ENCODE measurements at regions not wholly inside any gene's neighbourhood (a gene's known extent, or its start where the extent isn't known, plus 50 kb on each side); places are given as distances from the start of the nearest gene placed in this dataset.

- DNase-seq (ENCODE audit: low spot score): no peak
These were observed 308.6 kb upstream of the GIMD1 start for GRCh38 chr4:106677213-106677612.

DNA sequence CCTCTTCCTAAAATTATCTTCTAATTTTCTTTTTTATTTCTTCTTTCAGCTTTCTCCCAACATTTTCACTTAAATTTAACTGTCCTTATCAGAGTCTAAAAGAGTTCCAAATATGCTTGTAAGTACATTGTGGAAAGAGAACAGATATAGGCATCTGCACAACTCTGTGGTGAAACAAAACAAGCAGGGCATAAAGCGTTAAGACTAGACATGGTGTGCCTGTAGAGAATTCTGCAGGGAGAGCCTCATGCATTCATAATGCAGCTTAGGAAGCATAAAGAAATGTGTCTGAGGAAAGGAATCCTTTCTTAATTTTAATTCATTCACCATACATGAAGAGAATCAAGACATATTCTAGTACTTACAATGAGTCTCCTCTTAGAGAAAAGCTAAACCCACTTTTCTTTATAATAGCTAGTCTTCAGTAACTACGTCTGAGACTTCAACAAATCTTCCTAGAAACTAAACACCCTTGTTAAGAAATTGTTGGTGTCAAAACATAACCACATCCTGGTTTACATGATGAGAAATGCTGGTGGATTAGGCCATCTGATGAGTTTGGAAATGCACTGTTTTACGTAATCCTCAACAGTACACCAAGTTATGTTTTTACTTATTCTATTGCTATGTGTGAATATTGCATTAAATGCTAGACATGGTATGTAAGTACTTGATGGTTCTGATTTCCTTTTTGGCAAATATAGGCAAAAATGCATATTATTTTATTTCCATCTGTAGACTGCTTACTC, 307.8 kb upstream of the GIMD1 start:
- no peak for DNase-seq (ENCODE audit: low spot score)

GRCh38 chr4:106671716-106672115, 303.1 kb upstream of the GIMD1 start:
- no peak for DNase-seq (ENCODE audit: low spot score)

DNA sequence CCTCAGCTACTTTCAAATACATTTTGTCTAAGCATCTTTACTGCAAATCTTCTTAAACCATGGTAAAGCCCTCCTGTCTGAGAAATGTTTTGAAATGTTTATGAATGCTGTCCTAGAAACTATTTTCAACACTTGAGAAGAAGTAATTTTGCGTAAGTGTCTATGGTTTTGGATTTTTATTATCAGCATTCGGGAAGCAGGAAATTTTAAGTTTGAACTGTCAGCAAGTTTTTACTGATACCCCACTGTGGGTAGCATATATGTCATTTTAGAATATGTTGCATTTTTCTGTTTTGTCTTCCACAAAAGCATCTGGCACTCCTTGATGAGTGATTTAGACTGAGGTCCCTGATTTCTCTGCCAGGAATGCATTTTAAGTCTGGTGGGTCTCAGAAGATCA, 302.4 kb upstream of the GIMD1 start:
- DNase-seq (ENCODE audit: low spot score): no peak

DNA sequence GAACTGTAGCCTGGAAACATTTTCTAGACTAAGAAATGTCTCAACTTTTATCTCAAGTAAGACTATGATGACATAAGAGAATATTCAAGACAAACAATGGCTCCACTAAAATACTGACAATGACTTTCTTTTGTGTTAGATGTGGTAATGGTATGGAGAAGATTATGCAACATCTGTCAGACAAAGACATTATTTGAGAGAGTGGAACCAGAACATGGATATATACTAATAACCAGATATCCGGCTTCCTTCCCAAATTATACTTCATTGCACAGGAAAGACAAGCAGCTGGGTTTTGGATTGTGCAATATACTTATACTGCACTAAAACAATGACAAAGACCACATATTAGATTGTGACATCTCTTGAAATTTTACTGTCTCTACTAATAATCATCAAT, 290.8 kb upstream of the GIMD1 start:
- DNase-seq (ENCODE audit: low spot score): no peak

GRCh38 chr4:106652095-106652494, 283.5 kb upstream of the GIMD1 start:
- no peak for DNase-seq (ENCODE audit: low spot score)

DNA sequence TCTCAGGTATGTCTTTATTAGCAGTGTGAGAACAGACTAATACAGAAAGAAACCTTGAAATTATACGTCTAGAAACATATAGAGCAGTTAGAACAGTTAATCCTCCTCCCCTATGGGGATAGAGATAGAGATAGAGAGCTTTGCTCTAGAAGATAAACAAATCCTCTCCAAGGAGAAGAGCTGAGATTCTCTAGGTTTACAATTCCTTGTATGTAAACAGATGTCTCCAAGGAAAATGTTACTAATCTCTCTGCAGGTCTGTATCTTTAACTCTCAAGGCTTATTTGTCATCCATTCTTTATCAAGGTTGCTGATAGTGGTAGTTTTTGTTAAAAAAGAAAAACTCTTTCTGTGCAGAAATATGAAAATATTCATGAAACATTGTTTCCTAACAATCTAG, 282.1 kb upstream of the GIMD1 start:
- DNase-seq (ENCODE audit: low spot score): no peak

GRCh38 chr4:106647451-106647850, 278.9 kb upstream of the GIMD1 start:
- DNase-seq (ENCODE audit: low spot score): no peak

DNA sequence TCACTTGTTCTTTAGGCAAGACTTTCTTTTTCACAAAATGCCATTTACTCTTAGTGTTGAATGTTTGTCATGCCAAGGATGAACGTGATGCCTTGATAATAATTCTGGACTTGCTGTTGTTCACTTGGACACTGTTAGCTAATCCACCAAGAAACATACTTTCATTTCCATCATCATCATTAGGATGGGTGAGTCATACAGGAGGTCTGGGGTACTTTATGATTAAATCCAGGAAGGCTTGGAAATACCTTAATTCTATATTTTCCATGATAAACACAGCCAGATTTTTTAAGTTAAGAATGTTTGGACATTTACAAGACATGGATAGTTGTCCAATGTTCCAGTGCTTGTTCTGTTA, 260.7 kb upstream of the GIMD1 start:
- no peak for DNase-seq (ENCODE audit: low spot score)

DNA sequence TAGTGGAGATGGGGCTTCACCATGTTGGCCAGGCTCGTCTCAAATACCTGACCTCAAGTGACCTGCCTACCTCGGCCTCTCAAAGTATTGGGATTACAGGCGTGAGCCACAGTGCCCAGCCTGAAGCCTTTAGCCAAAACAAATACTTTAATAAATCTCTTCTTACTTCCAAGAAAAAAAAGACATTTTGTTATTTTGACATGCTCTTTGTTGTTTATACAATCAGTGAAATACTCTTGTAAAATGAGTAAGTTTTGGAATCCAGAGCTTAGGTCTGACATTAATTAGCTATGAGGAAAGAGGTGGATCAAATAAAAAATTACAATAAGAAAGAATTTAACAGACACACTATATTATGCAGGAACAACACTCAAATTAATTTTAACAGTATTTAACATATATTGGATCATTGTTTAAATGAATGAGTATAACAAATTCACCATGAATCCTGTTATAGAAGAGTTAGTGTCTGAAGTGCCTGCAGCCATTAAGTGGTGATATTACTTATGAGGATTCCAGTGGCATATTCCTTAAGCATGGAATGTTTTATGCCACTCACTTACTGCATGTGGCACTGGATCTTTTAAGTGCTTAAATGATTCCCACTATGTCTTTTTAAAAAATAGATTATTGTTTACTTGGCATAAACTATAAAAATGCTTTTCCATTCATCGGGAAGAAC, 260.1 kb upstream of the GIMD1 start:
- DNase-seq (ENCODE audit: low spot score): no peak

DNA sequence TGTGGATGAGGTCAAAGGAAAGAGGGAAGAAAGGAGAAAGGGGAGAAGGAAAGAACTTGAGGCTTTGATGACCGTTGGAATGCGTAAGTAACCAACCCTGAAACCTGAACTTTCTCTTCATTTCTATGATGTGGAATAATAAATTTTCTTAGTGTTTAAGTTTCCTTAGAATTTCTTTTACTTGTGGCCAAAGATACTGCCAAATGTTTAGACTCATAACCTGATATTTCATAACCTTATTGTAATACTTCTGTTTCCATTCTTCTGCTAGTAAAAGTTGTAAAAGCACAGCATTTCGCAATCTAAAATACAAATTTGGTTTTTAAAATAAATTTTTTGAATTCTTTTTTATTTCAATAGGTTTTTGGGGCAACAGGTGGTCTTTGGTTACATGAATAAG, 258.5 kb upstream of the GIMD1 start:
- DNase-seq (ENCODE audit: low spot score): no peak

DNA sequence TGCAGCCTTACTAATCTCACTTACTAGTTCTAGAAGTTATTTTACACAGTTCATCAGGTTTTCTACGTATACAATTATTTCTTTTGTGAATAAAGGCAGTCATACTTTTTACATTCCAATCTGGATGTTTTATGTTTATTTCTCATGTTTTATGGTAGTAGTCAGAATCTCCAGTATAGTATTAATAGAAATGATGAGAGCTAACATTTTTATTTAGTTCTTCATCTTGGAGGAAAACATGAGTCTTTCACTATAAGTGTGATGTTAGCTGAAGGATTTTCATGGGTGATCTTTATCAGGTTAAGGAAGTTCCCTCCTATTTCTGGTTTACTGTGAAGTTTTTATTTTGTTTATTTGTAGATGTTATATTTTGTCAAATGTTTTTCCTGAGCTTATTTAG, 256.1 kb upstream of the GIMD1 start:
- no peak for DNase-seq (ENCODE audit: low spot score)

DNA sequence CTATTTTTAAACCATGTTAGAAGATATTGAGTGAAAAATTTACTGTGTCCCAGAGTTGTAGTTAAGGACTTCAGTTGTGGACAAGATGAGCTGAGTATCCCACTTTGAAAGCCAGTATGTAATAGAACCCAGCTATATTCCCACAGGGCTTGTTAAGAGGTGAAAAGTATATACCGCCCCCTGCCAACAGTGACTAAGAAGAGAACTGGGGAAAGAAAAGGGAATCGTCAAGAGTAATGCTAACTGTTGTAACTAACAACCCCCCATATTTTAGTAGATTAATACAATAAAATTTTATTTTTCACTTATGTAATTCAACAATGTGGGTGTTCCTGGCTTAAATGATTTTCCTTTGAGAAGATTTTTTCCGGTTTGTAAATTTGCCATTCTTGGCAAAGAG, 250.4 kb upstream of the GIMD1 start:
- DNase-seq (ENCODE audit: low spot score): no peak

GRCh38 chr4:106615961-106616360, 247.4 kb upstream of the GIMD1 start:
- DNase-seq (ENCODE audit: low spot score): no peak

DNA sequence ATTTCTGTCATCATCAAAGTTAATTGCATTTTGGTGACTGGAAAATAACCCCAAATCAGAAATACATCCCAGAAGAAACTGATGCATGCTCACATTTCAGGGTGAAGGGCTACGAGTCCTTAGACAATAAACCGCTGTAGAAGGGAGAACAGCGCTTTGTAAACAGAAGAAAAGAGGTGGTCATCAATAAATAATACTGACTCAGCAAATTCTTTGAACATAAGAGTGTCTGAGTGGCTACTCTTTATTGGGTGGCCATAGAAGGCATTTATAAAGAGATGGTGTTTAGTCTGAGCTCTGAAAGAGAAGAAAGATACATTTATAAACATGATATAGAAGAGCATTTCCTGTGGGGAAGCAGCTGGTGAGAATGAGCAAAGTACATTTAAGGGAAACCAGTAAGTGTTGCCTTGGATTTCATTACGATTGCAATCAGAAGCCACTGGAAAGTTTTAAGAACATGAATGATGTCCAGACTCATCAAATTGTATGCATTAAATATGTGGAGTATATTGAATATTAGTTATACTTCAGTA, 246.9 kb upstream of the GIMD1 start:
- no peak for DNase-seq (ENCODE audit: low spot score)

DNA sequence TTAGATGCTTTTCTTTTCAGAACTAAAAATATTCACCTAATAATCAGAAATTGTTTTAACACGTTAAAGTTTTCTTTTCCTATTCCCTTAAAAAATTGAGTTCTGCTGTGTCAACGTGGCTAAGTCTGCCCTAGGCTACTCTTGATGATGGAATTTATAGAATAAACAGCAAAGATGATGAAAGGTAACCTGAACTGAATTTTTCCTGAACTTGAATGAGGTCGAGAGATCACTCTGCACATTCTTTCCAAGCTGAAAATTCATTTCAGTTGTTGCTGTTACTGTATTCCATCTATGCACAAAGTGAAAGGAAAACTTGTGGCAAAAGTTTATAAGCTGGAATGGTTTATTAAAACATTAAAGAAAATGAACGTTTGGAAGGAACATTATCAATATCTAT, 245.9 kb upstream of the GIMD1 start:
- no peak for DNase-seq (ENCODE audit: low spot score)

DNA sequence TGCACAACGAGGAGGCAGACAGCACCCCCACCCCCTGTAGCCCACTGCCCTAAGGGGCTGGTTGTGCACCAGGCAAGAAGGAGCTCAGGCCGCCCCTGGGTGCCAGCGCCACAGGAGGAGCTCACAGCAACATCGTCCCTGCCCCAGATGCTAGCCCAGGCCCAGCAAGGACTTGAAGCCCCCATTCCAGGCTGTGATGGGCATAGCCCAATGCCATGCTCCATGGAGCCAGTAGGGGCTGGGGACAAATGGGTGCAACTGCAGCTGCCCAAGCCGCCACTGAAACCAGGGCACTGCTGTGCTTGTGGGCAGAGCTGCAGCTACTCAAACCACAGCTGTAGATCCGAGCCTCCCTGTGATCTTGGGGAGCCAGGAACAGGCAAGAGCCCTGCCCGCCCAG, 241.3 kb upstream of the GIMD1 start:
- no peak for DNase-seq (ENCODE audit: low spot score)

GRCh38 chr4:106607558-106607957, 239.0 kb upstream of the GIMD1 start:
- DNase-seq (ENCODE audit: low spot score): no peak

DNA sequence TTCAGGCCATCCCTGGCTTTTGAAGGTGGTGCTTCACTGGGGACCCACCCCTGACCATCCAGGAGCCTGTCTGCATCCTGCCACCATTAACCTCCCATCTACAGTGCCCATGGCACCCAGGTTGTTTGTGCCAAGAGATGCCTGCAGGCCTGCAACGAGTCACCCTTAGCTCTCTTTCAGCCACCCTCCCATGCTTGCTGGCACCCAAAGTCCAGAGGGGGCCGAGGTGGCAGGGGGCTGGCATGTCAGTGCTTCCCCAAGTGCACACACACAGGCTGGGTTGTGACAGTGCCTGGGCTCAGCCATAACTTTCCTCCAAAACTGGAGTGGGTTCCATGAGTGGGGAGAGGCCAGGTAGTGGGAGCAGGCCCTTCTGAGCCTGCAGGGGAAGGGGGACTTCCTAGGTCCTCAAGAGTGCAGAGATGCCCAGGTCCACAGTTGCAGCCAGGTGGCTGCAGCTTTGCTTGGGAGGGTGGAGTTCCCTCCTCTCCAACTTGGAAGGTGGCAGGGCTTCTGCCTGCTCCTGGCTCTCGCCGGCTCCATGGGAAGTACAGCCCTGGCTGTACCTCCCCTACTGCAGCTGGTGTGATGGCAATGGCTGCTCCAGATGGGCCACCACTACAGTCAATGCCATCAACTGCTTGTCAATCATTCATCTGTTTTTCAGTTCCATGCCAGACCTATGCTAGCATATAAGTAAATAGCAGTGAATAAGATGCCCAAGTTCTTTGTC, 235.9 kb upstream of the GIMD1 start:
- DNase-seq (ENCODE audit: low spot score): no peak

GRCh38 chr4:106603471-106603870, 234.9 kb upstream of the GIMD1 start:
- DNase-seq (ENCODE audit: low spot score): no peak

GRCh38 chr4:106602711-106603110, 234.1 kb upstream of the GIMD1 start:
- DNase-seq (ENCODE audit: low spot score): no peak

- DNase-seq (ENCODE audit: low spot score): no peak
These were observed 232.9 kb upstream of the GIMD1 start for GRCh38 chr4:106601519-106601918.

GRCh38 chr4:106595906-106596305, 227.3 kb upstream of the GIMD1 start:
- DNase-seq (ENCODE audit: low spot score): no peak

Measured in left forelimb (tissue), 1 donor.